Stimulated activated naive CD4-positive, alpha-beta T cell treated with Interleukin-2 at 50 U/mL for 16 hours (primary cell): ENCODE measurements at regions not wholly inside any gene's neighbourhood (a gene's known extent, or its start where the extent isn't known, plus 50 kb on each side); places are given as distances from the start of the nearest gene placed in this dataset.
"Not testable (repeated sequence)": the region's sequence is repeated elsewhere in the genome, so short reads cannot be mapped to it uniquely, and the experiment has no call there.

Experiments
- DNase-seq: peaks from one replicate; lab custom pipeline; 2025; lab: John Stamatoyannopoulos, UW

GRCh38 chr5:39696672-39697398 lies 272.1 kb upstream of the DAB2 start:
- no peak for DNase-seq

GRCh38 chr5:39691993-39692392 lies 267.2 kb upstream of the DAB2 start:
- DNase-seq: no peak

- no peak for DNase-seq
These were observed 266.4 kb upstream of the DAB2 start for GRCh38 chr5:39691136-39691535.

- DNase-seq: no peak
These were observed 265.1 kb upstream of the DAB2 start for GRCh38 chr5:39689919-39690318.

GRCh38 chr5:39687924-39688323 lies 263.1 kb upstream of the DAB2 start:
- not testable (repeated sequence) for DNase-seq

- no peak for DNase-seq
These were observed 255.4 kb upstream of the DAB2 start for GRCh38 chr5:39680213-39680612.

GRCh38 chr5:39678534-39678933 lies 253.8 kb upstream of the DAB2 start:
- no peak for DNase-seq

GRCh38 chr5:39675676-39676075 lies 250.9 kb upstream of the DAB2 start:
- DNase-seq: no peak

- DNase-seq: no peak
These were observed 249.7 kb upstream of the DAB2 start for GRCh38 chr5:39674209-39675082.

- DNase-seq: no peak
These were observed 246.8 kb upstream of the DAB2 start for GRCh38 chr5:39671561-39671961.

- no peak for DNase-seq
These were observed 246.2 kb upstream of the DAB2 start for GRCh38 chr5:39670955-39671354.

GRCh38 chr5:39670391-39670790 lies 245.6 kb upstream of the DAB2 start:
- DNase-seq: no peak

GRCh38 chr5:39668980-39669379 lies 244.2 kb upstream of the DAB2 start:
- DNase-seq: no peak

GRCh38 chr5:39665328-39665727 lies 240.5 kb upstream of the DAB2 start:
- DNase-seq: no peak

GRCh38 chr5:39662945-39663344 lies 238.2 kb upstream of the DAB2 start:
- no peak for DNase-seq

- no peak for DNase-seq
These were observed 236.4 kb upstream of the DAB2 start for GRCh38 chr5:39661026-39661779.

- DNase-seq: no peak
These were observed 235.2 kb upstream of the DAB2 start for GRCh38 chr5:39660020-39660419.

GRCh38 chr5:39658866-39659265 lies 234.1 kb upstream of the DAB2 start:
- no peak for DNase-seq

GRCh38 chr5:39657943-39658342 lies 233.2 kb upstream of the DAB2 start:
- no peak for DNase-seq

GRCh38 chr5:39656600-39656999 lies 231.8 kb upstream of the DAB2 start:
- no peak for DNase-seq

- DNase-seq: no peak
These were observed 229.9 kb upstream of the DAB2 start for GRCh38 chr5:39654715-39655114.

- DNase-seq: not testable (repeated sequence)
These were observed 227.7 kb upstream of the DAB2 start for GRCh38 chr5:39652481-39652880.

GRCh38 chr5:39652036-39652435 lies 227.3 kb upstream of the DAB2 start:
- no peak for DNase-seq
